ENCODE measurements at regions not wholly inside any gene's neighbourhood (a gene's known extent, or its start where the extent isn't known, plus 50 kb on each side); places are given as distances from the start of the nearest gene placed in this dataset.

DNA sequence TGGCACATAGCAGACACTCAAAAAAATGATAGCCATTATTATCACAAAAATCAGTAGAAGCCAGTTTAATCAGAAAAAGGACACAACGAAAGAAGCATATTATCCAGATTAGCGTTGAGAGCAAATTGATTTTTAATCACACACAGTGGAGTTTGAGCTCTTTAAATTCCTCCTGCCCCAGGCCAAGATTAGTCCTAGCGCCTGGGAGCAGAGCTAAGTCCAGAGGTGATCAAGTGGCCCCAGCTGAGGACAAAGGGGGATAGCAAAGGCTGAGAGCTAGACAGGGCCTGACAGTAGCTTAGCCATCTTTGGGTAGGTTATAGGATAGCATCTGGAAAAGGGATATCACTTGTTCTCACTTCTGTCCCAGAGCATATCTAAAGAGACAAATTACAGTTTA, 133.6 kb downstream of the NXPE2 start:
- no peak for DNase-seq

DNA sequence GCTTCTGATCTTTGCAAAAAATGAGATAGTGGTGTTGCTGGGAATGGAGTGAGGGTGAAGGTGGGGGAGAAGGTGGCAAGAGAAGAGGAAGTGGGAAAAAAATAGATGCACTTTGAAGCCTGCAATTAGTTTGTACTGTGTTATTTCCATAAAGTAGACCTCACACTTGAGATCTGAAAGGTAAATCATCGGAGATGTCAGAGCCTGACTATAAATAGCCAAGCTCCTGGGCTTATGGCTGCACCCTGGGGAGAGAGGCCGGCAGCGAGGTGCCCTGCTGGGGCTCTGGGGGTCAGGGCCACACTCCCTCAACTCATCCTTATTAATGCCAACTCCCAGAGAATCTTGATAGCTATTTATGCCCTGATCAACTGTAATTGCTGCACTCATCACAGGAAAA, 134.4 kb downstream of the NXPE2 start:
- no peak for DNase-seq

DNA sequence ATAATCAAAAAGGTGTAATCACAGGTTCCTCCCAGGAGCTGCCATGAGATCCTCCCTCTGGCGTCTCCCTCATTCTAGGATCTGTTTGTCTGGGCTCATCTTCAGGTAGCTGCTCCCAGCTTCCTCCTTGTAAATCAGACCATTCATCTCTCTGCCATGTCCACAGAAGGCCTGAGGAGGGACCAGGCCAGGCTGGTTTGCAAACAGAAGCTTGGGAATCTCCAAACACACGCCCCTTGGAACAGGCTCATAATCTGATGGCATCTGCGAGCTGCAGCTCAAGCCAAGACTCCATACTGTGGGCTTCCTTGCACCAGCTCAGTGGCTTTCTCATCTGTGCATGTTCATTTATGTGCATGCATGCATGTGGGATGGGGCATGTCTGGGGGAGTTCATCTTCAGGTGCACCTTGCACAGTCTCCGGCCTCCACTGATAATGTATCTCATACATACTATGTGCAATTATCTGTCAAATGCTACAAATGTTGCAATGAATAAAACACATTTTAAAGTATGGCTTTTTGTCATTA, 134.9 kb downstream of the NXPE2 start:
- DNase-seq: no peak

DNA sequence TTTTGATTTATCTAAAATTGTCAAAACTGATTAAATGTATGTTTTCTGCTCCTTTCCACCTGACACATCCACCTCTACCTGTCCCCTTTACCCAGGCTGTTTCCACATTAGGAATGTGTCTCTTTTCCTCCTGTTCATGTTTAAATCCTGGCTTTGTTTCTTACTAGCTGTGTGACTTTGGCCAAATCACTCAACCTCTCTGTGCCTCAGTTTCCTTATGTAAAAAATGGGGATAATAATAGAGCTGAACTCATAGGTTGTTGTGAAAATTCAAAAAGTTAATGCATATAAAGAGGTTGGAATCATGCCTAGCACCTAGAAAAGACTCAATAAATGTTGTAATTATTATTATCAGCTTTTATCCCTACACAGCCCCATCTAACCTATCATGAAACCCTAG, 136.8 kb downstream of the NXPE2 start:
- DNase-seq: no peak

DNA sequence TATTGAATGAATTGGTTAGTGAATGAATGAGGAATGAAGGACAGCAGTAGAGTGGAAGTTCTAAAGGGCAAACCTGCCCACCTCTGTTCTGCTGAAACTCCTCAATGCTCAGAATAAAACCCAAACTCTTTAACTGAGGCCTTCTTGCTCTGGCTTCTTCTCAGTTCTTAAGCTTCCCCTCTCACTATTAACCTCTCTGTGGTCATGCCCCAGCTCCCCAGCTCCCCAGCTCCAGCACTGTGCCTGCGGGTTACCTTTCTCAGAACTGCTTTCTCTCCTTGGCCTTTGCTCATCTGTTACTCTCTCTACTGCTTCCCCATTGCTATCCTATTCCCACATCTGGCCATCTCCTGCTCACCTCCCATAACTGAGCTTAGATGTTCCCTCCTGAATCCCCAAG, 137.4 kb downstream of the NXPE2 start:
- DNase-seq: no peak

DNA sequence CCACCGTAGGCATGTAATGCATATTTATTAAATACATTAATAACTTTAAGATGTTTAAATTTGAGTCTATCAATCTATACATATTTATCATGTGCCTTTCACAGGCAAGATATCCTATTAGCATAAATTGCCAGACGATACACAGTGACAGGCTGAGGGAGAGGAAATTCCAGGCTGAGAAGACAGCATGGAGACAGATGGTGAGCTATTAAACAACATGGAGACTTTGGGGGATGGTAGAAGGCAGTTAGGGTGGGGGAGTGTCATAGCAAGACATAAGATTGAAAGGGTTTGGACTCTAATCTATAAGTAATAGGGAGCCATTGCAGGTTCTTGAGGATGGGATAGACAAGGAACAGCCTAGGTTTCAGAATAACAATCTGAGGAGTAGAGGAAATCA, 138.5 kb downstream of the NXPE2 start:
- no peak for DNase-seq

DNA sequence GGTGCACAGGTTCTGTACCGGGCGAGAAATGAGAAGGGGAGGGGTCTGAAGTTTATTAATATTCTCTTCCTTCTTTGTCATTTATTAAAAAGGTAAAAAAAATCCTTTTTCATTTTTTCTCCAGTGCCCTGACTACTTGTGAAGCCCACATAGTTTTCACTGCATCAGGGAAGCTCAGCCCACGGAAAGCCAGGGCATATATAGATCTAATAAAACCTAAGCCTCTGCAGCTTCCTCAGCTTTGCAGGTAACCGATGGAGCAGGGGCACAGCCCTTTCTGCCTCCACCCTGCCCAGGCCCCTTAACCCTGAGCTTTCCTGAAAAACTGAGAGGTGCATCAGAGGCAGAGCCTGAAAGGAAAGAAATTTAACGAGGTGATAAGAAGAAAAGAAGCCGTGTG, 140.1 kb downstream of the NXPE2 start:
- DNase-seq: no peak

DNA sequence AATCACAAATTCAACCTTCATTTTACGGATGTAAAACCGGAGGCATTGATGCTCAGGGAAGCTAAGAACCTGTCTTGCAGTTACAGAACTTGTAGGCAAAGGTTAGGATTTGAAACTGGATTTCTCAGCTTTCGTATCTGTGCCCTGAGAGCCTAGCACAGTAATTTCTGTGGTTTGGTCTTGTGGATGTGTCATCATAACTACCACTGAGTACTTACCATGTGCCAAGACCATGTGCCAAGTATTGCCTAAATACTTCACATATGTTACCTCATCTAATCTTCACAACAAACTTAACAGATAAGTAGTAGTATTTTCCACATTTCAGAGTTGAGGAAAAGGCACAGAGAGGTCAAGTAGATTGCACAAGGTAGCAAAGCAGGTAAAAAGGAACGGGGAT, 140.7 kb downstream of the NXPE2 start:
- DNase-seq: peak; percentile 15

DNA sequence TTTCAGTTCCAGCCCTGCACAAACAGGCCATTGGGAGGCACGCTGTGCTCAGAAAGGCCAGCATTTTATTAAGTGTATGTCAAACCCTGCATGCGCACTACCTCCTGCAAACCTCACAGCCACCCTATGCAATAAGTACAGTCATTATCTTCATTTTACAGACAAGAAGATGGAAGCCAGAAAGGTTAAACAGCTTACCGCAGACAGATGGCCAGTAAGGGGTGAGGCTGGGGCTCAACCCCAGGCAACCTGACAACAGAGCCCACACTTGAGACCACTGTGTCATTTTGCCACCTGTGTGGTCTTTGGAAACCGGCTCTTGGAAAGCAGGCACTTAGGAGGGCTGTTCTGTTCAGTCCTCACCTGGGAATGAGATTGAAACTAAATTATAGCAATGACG, 142.3 kb downstream of the NXPE2 start:
- DNase-seq: no peak

DNA sequence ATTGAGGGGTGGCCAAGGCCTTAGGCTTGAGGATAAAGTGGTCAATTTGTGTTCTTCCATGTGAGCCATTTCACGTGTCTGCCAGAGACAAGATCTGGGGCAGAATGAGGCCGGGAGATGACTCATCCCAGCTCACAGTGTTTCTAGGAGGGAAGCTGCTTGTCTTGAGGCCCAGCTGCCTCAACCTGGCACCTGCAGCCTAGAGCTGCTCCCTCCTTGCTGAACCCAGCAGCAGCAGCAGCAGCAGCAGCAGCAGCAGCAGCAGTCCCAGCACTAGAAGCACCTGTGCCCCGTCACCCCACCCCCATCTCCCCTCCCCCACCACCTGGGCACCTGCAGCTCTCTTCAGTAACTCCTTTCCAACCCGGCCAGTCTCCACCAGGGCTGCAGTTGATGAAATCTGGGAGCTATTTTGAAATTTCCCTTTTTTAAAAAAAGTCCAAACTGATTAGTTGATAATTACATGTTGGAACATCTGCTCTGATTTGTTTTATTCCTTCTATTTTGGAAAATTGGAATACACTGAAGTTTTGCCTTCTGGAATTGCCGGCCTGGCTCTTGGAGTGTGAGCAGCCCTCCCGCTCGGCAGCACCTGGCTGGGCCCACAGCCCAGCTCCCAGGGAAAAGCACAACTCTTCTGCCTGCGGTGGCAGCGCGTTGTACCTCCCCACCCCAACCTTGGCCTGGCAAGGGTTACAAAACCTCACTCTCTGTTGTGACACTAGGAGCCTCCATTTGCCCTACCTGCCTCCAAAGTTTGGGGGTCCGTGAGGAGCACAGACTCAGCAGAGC, 143.5 kb downstream of the NXPE2 start:
- DNase-seq: peak; percentile 69

DNA sequence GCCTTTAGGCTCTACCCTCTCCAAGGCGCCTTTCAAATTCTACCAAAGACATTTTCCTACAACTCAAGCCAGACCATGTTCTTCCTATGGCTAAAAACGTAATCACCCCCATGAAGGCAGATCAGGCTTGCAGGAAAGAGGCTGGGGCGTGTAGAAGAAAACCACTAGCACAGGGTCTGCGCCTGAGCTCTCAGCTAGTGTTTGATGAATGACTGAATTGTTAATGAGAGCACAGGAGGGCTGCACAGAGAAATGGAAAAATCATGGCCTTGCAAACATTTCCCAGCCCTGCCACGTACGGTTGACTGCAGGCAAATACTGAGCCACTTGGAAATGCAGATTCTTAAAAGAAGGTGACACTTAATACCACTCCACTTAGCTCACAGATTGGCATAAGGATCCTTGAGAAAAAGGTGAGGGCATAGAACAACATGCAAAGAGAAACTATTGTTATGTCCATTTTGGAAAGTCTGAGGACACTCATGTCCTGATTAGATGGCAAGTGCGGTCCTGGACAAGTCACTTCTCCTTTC, 148.6 kb downstream of the NXPE2 start:
- DNase-seq: no peak

DNA sequence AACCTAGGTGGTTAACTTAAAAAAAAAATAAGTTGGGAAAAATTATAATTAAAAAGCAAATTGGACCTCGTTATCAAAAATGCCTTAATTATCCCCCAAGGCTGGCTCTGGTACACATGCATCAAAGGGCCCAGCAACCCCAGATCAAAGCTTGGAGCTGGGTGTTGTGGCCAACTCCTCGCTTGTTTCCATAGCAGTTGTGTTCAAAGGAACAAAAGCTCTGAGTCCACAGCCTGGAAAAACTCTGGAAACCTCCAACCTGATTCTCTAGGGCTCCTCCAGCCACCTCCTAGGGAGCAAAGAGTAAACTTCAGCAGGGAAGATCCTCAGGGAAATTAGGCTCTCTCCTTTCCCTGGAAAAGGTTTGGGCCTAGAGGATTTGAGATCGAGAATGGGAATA, 149.4 kb downstream of the NXPE2 start:
- DNase-seq: no peak

DNA sequence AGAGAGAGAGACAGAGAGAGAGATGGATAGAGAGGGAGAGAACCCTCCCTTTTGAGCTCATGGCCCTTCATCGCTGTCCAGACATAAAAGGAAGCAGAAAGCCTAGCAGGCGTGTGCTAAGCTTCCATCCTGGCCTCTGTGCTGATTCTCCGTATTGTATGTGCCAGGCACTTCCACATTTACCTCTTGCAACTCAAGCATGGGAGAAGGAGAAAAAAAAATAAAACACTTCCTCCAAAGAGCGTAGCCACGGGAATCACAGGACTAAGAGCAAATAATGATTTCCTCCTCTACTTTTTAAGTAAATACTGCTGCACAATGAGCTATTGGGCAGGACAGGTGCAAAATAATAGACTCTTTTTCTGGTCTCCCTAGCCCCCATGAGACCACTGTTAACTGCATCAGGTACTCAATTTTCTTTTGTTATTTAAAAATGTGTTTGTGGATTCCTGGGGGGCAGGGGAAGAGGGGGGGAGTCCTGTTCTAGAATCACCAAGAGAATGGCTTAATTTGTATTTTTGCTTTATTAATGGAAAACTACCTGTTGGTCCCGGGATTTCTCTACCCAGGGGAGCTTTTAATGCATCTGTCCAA, 154.3 kb downstream of the NXPE2 start:
- DNase-seq: no peak

DNA sequence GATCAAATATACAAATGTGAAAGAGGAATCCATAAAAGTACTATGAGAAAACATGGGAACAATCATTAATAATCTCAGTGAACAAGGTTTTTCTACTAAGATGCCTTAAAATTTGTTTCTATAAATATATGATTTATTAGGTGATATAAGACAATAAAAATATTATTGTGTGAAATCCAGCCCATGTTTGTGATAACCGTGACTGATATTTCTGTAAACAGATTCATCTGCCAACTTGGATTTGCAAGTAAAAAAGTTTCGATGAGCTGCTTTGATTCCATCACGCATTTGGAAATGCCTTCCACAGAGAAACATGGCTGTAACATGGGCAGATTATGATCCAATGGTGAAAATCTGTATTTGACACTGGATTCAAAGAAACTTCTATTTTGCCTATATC, 157.8 kb downstream of the NXPE2 start:
- no peak for DNase-seq

DNA sequence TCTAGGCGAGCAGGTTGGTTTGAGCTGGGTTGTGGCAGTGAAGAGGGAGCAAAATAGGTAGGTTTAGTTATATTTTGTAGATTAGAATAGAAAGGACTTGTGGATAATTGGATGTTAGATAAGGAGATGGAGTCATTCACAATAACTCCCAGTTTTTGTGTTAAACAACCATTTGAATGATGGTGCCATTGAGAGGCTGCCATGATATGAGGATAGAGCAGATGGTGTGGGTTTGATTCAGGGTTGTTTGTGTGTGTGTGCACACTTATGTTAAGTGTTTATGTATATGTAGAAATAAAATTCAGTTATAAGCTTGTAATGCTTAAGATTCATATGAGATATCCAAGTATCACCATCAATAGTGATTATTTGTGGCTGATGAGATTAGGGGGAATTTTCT, 166.6 kb downstream of the NXPE2 start:
- no peak for DNase-seq

DNA sequence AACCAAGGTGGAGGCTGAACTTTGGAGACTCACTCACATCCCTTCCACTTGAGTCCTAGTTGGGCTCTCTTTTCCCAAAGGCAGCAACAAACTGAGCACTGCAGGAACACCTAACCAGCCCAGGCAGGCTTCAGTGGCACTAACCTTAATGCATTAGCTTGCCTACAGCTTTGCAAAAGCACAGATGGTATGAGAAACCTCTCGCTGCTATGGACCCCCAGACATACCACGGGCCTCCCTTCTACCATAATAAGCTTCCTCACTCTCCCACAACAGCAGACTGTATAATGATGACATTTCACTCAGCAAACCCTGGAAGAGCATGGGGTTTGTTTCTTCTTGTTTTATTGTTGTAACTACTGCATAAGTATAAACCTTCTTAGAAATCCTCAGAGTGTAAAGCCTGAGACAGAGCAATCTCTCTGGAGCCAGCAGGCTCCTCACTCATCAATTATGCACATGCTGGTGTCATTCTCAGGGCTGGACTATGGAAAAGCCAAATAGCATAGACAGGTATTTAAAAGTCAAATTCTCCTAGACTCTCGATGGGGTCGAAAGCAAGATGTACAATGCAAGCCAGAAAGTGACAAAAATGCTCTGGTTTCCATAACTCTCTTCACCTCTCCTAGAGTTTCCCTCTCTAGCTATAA, 167.6 kb downstream of the NXPE2 start:
- DNase-seq: no peak

DNA sequence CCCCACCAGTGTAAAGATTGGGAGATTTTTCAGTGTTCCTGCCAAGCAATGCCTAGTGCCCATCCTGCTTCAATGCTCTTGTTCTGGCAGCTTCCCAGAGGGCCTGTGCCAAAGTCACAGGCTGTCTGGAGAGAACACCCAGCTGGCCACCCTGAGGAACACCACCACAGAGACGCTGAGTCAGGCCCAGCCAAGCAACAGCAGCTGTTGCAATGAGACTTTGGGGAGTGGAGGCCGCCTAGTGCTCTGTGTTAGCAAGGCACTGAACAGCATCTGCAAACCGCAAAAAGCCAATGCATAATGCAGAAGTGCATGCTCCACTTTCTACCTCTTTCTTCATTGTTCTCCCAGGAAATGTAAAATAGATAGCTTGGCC, 168.1 kb downstream of the NXPE2 start:
- peak; percentile 14 for DNase-seq

DNA sequence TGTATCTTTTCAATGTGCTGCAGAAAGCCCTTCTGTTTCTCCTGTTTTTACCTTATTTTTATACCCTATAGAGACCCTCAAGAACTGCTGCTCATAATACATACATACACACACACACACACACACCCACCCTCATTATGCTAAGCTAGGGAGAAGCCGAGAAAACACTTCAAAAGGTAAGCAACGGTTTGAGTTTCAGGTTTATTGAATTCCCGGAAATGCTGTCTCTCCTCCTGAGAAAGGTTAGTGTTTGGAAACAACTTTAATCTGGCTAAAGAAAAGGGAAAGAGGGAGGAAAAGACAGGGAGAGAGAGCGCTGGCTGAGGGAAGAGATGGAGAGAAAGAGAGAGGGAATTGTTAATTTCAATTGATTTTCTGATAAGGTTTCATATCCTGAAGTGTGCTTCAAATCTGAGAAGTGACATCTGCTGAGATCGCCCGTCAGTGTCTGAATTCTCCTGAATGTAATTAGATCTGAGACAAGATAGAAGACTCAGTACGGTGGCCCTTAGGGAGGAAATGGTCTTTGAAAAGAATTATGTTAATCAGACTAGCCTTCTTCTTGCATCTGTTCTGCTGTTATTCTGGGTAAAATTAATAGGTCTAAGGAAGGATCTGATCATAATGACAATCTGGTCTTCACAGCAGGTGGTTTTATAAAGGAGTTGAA, 169.1 kb downstream of the NXPE2 start:
- DNase-seq: no peak

DNA sequence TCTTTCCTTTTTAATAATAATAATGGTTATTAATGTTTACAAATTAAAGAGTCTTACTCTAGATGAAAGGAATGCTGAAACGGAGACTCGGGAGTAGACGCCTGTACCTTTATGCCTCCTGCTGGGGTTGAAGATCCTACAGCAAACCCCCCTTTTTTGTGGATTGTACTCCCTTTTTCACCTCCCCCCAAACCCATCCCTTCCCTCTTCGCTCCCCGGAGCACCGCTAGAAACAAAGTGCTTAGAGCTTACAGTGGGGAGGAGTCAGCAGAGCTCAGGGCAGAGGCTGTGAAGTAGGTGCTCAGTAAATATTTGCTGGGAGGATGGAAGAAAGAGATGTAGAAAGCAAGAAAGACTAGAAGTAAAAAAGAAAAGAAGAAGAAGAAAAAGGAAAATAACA, 169.7 kb downstream of the NXPE2 start:
- no peak for DNase-seq

DNA sequence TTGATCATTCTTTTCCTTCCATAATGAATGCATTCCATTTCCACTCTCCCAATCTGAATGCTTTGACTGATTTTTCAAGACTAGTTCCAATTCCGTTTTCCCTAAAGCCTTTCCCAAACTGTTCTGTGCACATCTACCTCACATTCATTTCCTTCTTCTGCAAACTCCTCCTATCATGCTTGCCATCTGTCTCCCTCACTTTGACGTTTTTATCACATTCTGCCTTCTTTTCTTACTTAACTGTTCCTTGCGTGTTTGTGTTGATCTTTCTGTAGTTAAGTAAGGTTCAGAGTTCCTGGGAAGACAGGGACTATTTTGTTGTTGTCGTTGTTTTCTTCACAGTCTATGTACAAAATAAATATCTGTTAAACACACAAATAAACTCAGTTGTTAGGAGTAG, 179.0 kb downstream of the NXPE2 start:
- DNase-seq: no peak

DNA sequence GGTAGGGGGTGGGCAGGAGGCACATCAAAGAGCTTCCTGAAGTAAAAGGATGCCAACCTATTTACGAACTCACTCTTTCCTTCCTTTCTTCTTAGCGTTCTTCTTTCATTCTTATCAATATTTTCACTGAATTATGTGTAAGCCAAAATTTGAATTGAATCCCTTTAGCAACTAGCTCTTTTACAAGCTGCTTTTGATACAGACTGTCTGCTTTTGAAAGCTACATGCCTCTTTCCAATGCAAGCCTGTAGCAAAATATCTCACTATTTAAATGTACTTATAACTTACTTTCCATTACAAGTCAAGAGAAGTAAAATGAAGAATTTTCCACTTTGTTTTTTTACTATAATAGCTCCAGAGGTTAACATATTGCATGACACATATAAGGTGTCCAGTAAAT, 186.6 kb downstream of the NXPE2 start:
- DNase-seq: no peak

DNA sequence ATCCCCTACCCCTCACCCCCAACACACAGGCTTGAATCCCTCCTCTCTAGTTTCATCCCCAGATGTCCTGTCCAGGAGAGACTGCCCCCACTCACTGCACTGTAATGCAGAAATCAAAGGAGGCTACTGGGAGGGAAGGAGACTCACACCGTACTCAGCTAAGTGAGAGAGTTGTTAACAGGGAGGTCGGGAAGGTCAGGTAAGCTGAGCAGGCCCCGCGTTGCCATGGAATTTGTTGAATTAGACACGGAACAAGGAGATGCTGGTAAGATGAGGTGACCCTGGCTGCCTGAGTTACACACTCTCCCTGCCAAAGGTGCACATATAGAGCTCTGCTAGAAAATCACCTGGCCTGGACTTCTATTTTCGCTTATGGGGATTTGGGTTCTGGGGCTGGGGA, 197.9 kb downstream of the NXPE2 start:
- DNase-seq: no peak

DNA sequence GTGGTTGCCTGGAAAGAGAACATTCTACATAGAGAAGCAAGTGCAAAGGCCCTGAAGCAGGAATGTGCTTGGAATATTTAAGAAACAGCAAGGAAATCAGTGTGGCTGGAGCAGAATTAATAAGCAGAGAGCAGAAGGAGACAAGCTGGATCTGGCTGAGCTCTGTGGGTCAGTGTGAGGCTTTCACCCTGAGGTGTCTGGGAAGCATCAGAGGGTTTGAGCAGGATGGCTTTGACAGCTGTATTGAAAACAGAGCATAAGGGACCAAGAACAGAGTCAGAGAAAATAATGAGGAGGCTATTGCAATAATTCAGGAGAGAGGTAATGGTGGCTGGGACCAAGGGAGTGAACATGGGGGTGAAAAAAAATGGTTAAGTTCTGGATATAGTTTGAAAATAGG, 199.6 kb downstream of the NXPE2 start:
- DNase-seq: no peak

DNA sequence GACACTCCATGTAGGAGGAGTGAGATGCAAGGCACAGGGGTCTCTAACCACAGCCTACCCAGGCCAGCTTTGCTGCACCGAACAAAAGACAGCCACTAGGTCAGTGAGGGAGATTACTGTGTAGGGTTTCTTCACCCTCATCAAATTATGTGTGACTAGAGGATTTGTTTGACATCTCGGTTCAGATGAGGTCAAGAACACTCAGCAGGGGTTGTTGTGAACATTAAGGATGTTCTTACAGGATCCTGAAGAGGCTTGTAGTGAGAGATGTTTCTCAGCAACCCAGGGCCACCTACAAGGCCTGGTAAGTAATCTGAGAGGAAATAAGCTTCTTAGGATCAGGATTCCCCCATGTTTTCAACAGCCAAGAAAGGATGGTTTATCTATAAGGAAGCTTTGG, 202.1 kb downstream of the NXPE2 start:
- DNase-seq: no peak
